H1 (cell line): ENCODE measurements at regions not wholly inside any gene's neighbourhood (a gene's known extent, or its start where the extent isn't known, plus 50 kb on each side); places are given as distances from the start of the nearest gene placed in this dataset.

Source experiments
- CREB1 ChIP-seq: IDR thresholded peaks from 2 replicates; pipeline ENCODE4 v1.6.1; 2012; ENCODE audit warnings: inconsistent platforms
- EGR1 ChIP-seq: IDR thresholded peaks from 2 replicates; pipeline ENCODE4 v1.6.1; 2011; ENCODE audit warnings: low read depth, low read length, borderline replicate concordance
- HDAC6 ChIP-seq: IDR thresholded peaks from one replicate; pipeline ENCODE4 v1.7.1; 2012; ENCODE audit warnings: low read depth, mild to moderate bottlenecking, inconsistent platforms, low read length, moderate library complexity
- SP4 ChIP-seq: IDR thresholded peaks from 2 replicates; pipeline ENCODE4 v1.6.1; 2012; ENCODE audit warnings: low read length, inconsistent platforms
- SUZ12 ChIP-seq: fragments of 200-600 bp; sonication (generic); IDR thresholded peaks from 2 replicates; pipeline ENCODE4 v1.6.1; 2012; ENCODE audit warnings: mild to moderate bottlenecking, inconsistent platforms, low read length, moderate library complexity, mixed read lengths
- TAF1 ChIP-seq: IDR thresholded peaks from 2 replicates; pipeline ENCODE4 v1.6.1; 2011; ENCODE audit warnings: mild to moderate bottlenecking, low read depth, low read length
- TAF7 ChIP-seq: optimal IDR thresholded peaks from 2 replicates; pipeline ENCODE3; 2011; ENCODE audit warnings: low read depth, mild to moderate bottlenecking, inconsistent platforms, low read length, moderate library complexity, borderline replicate concordance
- YY1 ChIP-seq: IDR thresholded peaks from 2 replicates; pipeline ENCODE4 v1.6.1; 2011; ENCODE audit warnings: low read depth, mild to moderate bottlenecking, low read length
- TF ChIP-seq, protein P1 (sequence below): IDR thresholded peaks from 2 replicates; pipeline ENCODE4 v1.6.1; 2011; ENCODE audit warnings: low read length, improper control_type of control experiment
- TF ChIP-seq, protein P2 (sequence below): IDR thresholded peaks from 2 replicates; pipeline ENCODE4 v1.6.1; 2012; ENCODE audit warnings: inconsistent platforms

DNA sequence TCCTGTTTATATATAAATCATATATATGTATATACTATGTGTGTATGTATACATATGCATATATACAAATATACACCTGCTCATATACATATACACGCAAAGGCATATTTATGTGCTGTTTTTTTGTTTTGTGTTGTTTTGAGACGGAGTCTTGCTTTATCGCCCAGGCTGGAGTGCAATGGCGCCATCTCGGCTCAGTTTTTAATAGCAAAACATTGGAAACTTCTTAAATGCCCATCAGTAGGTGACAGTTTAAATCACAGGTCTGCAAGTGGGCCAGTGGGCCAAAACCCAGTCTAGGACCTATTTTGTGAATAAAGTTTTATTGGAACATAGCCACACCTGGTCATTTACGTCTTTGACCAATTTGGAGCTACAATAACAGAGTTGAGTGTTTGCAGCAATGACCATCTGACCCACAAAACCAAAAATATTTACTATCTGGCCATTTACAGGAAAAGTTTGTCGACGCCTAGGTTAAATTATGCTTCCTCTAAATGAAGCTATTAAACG lies 132.3 kb downstream of the TOMM20 start (continued):
- TF ChIP-seq, protein P1, sequence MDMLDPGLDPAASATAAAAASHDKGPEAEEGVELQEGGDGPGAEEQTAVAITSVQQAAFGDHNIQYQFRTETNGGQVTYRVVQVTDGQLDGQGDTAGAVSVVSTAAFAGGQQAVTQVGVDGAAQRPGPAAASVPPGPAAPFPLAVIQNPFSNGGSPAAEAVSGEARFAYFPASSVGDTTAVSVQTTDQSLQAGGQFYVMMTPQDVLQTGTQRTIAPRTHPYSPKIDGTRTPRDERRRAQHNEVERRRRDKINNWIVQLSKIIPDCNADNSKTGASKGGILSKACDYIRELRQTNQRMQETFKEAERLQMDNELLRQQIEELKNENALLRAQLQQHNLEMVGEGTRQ = no peak
- TF ChIP-seq EGR1 (no peak), CREB1 (no peak), TAF7 (no peak), TAF1 (no peak), HDAC6 (no peak), YY1 (no peak), SP4 (no peak), SUZ12 (no peak)
- TF ChIP-seq, protein P2, sequence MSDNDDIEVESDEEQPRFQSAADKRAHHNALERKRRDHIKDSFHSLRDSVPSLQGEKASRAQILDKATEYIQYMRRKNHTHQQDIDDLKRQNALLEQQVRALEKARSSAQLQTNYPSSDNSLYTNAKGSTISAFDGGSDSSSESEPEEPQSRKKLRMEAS = no peak
